ENCODE measurements at regions not wholly inside any gene's neighbourhood (a gene's known extent, or its start where the extent isn't known, plus 50 kb on each side); places are given as distances from the start of the nearest gene placed in this dataset.
A peak's percentile ranks its signal among the peaks of the same experiment; 100 is the strongest.

- no peak overlapping the region for H2BK5ac ChIP-seq (ENCODE audit: low read depth, low read length, poor library complexity, severe bottlenecking)
- H3K4ac ChIP-seq (ENCODE audit: low read depth in 1 of 2, low read length in 2 of 2): no peak overlapping the region
- no peaks in the 10 kb centered on the region for H3K27me3 ChIP-seq (ENCODE audit: control insufficient read depth in 1 of 2, insufficient read depth in 1 of 2, low read length in 2 of 2)
- WGBS: 85% methylated on average over 19 of the region's 19 CpGs
- H2BK15ac ChIP-seq (ENCODE audit: low read depth, poor library complexity, severe bottlenecking): no peak overlapping the region
- H4K91ac ChIP-seq (ENCODE audit: low read length): peak overlapping the region; percentile 36
- DNase-seq: no peak
- no peak overlapping the region for H2BK120ac ChIP-seq (ENCODE audit: low read depth, low read length)
- no peak overlapping the region for H2AK5ac ChIP-seq (ENCODE audit: low read length, severe bottlenecking)
- no peak overlapping the region for H2AFZ ChIP-seq (ENCODE audit: low read depth, low read length)
- no peak overlapping the region for H2BK12ac ChIP-seq (ENCODE audit: low read length in 2 of 2)
- no peak overlapping the region for H4K8ac ChIP-seq (ENCODE audit: low read length)
- H3K36me3 ChIP-seq (ENCODE audit: control insufficient read depth in 1 of 2, insufficient read depth in 2 of 2, low read depth in 1 of 2, low read length in 2 of 2): no peaks in the 10 kb centered on the region
- no peak overlapping the region for H3K14ac ChIP-seq (ENCODE audit: low read length in 2 of 2)
- H3K23ac ChIP-seq (ENCODE audit: low read length in 2 of 2): no peak overlapping the region
- H3K27ac ChIP-seq (ENCODE audit: low read length, poor library complexity, severe bottlenecking): no peak overlapping the region
- H3K79me1 ChIP-seq (replicated peaks; ENCODE audit: low read length, poor library complexity, severe bottlenecking): no peaks in the 10 kb centered on the region
- H3K18ac ChIP-seq (ENCODE audit: low read depth in 1 of 2, low read length in 2 of 2): no peak overlapping the region
- peaks cover 16% of the 10 kb centered on the region for H3K4me1 ChIP-seq (ENCODE audit: control insufficient read depth, insufficient read depth, low read depth, low read length)
- no peak overlapping the region for H3K4me2 ChIP-seq (ENCODE audit: low read length, poor library complexity, severe bottlenecking)
- H3K9ac ChIP-seq (ENCODE audit: low read length): no peak overlapping the region
- no peak overlapping the region for H3K4me3 ChIP-seq (ENCODE audit: insufficient read depth in 1 of 2, low read depth in 1 of 2, low read length in 2 of 2)
- H3K9me3 ChIP-seq (ENCODE audit: control insufficient read depth, low read length): no peaks in the 10 kb centered on the region
Measured at GRCh38 chr16:88296437-88297177, 86.2 kb upstream of the ZNF469 start.

DNA sequence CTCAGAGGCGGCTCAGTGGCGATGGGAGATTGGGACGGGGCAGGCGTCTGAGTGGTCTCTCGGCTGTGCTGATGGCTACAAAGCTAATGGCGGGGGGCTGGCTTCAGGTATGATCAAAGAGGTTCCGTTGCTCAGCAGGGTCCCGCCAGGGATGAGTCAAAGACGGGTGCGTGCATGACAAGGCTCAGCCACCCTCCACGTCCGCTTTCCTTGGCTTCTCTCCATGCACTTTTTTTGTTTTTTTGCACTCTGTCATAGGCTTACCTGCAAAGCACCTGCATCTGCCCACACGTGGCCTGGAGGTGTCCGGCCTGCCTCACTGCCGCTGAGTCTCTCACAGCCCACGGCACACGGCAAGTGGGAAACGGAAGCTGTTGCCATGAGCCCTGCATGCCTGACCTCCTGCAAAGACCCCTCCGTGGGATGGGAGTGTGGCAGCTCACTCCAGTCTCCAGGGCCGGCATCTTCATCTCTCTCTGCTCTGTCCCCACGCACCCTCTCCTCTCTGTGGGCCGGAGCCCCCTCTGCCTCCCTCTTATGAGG, 85.5 kb upstream of the ZNF469 start:
- Histone ChIP-seq H3K9ac (ENCODE audit: low read length) (no peak overlapping the region), H3K36me3 (ENCODE audit: control insufficient read depth in 1 of 2, insufficient read depth in 2 of 2, low read depth in 1 of 2, low read length in 2 of 2) (no peaks in the 10 kb centered on the region), H3K27ac (ENCODE audit: low read length, poor library complexity, severe bottlenecking) (no peak overlapping the region), H2BK120ac (ENCODE audit: low read depth, low read length) (no peak overlapping the region), H4K91ac (ENCODE audit: low read length) (no peak overlapping the region), H3K18ac (ENCODE audit: low read depth in 1 of 2, low read length in 2 of 2) (peak overlapping the region in 1 of 2 experiments; percentile 55), H4K8ac (ENCODE audit: low read length) (no peak overlapping the region), H3K27me3 (ENCODE audit: control insufficient read depth in 1 of 2, insufficient read depth in 1 of 2, low read length in 2 of 2) (no peaks in the 10 kb centered on the region), H3K23ac (ENCODE audit: low read length in 2 of 2) (no peak overlapping the region), H3K4me1 (ENCODE audit: control insufficient read depth, insufficient read depth, low read depth, low read length) (peaks cover 19% of the 10 kb centered on the region), H3K79me1 (replicated peaks; ENCODE audit: low read length, poor library complexity, severe bottlenecking) (no peaks in the 10 kb centered on the region), H3K9me3 (ENCODE audit: control insufficient read depth, low read length) (no peaks in the 10 kb centered on the region), H3K4ac (ENCODE audit: low read depth in 1 of 2, low read length in 2 of 2) (no peak overlapping the region), H3K14ac (ENCODE audit: low read length in 2 of 2) (no peak overlapping the region), H2BK12ac (ENCODE audit: low read length in 2 of 2) (no peak overlapping the region), H2BK15ac (ENCODE audit: low read depth, poor library complexity, severe bottlenecking) (no peak overlapping the region), H2AK5ac (ENCODE audit: low read length, severe bottlenecking) (no peak overlapping the region), H3K4me3 (ENCODE audit: insufficient read depth in 1 of 2, low read depth in 1 of 2, low read length in 2 of 2) (no peak overlapping the region), H2BK5ac (ENCODE audit: low read depth, low read length, poor library complexity, severe bottlenecking) (no peak overlapping the region), H2AFZ (ENCODE audit: low read depth, low read length) (no peak overlapping the region), H3K4me2 (ENCODE audit: low read length, poor library complexity, severe bottlenecking) (no peak overlapping the region)
- 85% methylated on average over 22 of the region's 22 CpGs for WGBS
- DNase-seq: no peak

- no peak overlapping the region for H3K27ac ChIP-seq (ENCODE audit: low read length, poor library complexity, severe bottlenecking)
- H3K4me1 ChIP-seq (ENCODE audit: control insufficient read depth, insufficient read depth, low read depth, low read length): peaks cover 19% of the 10 kb centered on the region
- H2AK5ac ChIP-seq (ENCODE audit: low read length, severe bottlenecking): no peak overlapping the region
- H4K91ac ChIP-seq (ENCODE audit: low read length): peak overlapping the region; percentile 11
- H3K9me3 ChIP-seq (ENCODE audit: control insufficient read depth, low read length): no peaks in the 10 kb centered on the region
- H3K18ac ChIP-seq (ENCODE audit: low read depth in 1 of 2, low read length in 2 of 2): peak overlapping the region in 1 of 2 experiments; percentile 6
- no peak overlapping the region for H3K4me2 ChIP-seq (ENCODE audit: low read length, poor library complexity, severe bottlenecking)
- no peak overlapping the region for H3K14ac ChIP-seq (ENCODE audit: low read length in 2 of 2)
- 77% methylated on average over 14 of the region's 16 CpGs for WGBS
- H2BK12ac ChIP-seq (ENCODE audit: low read length in 2 of 2): no peak overlapping the region
- no peak overlapping the region for H3K4me3 ChIP-seq (ENCODE audit: insufficient read depth in 1 of 2, low read depth in 1 of 2, low read length in 2 of 2)
- peak overlapping the region; percentile 56 for H3K9ac ChIP-seq (ENCODE audit: low read length)
- H2BK120ac ChIP-seq (ENCODE audit: low read depth, low read length): peak overlapping the region; percentile 27
- peak overlapping the region; percentile 80 for H2BK15ac ChIP-seq (ENCODE audit: low read depth, poor library complexity, severe bottlenecking)
- no peak overlapping the region for H2AFZ ChIP-seq (ENCODE audit: low read depth, low read length)
- no peak overlapping the region for H3K4ac ChIP-seq (ENCODE audit: low read depth in 1 of 2, low read length in 2 of 2)
- H3K79me1 ChIP-seq (replicated peaks; ENCODE audit: low read length, poor library complexity, severe bottlenecking): no peaks in the 10 kb centered on the region
- H3K23ac ChIP-seq (ENCODE audit: low read length in 2 of 2): no peak overlapping the region
- no peak for DNase-seq
- no peaks in the 10 kb centered on the region for H3K27me3 ChIP-seq (ENCODE audit: control insufficient read depth in 1 of 2, insufficient read depth in 1 of 2, low read length in 2 of 2)
- H3K36me3 ChIP-seq (ENCODE audit: control insufficient read depth in 1 of 2, insufficient read depth in 2 of 2, low read depth in 1 of 2, low read length in 2 of 2): no peaks in the 10 kb centered on the region
- no peak overlapping the region for H2BK5ac ChIP-seq (ENCODE audit: low read depth, low read length, poor library complexity, severe bottlenecking)
- no peak overlapping the region for H4K8ac ChIP-seq (ENCODE audit: low read length)
Measured at GRCh38 chr16:88298181-88298832, 84.5 kb upstream of the ZNF469 start.
